GM19467 (cell line): ENCODE measurements at regions not wholly inside any gene's neighbourhood (a gene's known extent, or its start where the extent isn't known, plus 50 kb on each side); places are given as distances from the start of the nearest gene placed in this dataset.

ENCODE experiments used
- ATAC-seq: cut with Tn5 transposase; IDR thresholded peaks from one replicate; pipeline ENCODE4 v1.9.1; 2021; ENCODE audit warnings: mild to moderate bottlenecking, moderate library complexity; ENCODE audit not compliant: unreplicated experiment

- ATAC-seq, result no peak
Observed at GRCh38 chr4:100086766-100087431, 103.4 kb downstream of the DDIT4L start.

GRCh38 chr4:100084892-100085291 lies 105.4 kb downstream of the DDIT4L start:
- no peak for ATAC-seq

GRCh38 chr4:100083289-100083688 lies 107.0 kb downstream of the DDIT4L start:
- no peak for ATAC-seq

GRCh38 chr4:100082852-100083251 lies 107.4 kb downstream of the DDIT4L start:
- no peak for ATAC-seq

GRCh38 chr4:100081491-100081890 lies 108.8 kb downstream of the DDIT4L start:
- ATAC-seq, result no peak

- no peak for ATAC-seq
Observed at GRCh38 chr4:100079264-100079663, 111.0 kb downstream of the DDIT4L start.

GRCh38 chr4:100076753-100077152 lies 113.5 kb downstream of the DDIT4L start:
- ATAC-seq, result no peak

- no peak for ATAC-seq
Observed at GRCh38 chr4:100075486-100076270, 114.6 kb downstream of the DDIT4L start.

- no peak for ATAC-seq
Observed at GRCh38 chr4:100075056-100075455, 115.2 kb downstream of the DDIT4L start.

- ATAC-seq, result no peak
Observed at GRCh38 chr4:100071506-100071905, 118.8 kb downstream of the DDIT4L start.

GRCh38 chr4:100070868-100071267 lies 119.4 kb downstream of the DDIT4L start:
- no peak for ATAC-seq

- no peak for ATAC-seq
Observed at GRCh38 chr4:100069207-100069606, 119.1 kb upstream of the H2AZ1 start.

- ATAC-seq, result no peak
Observed at GRCh38 chr4:100067255-100067654, 117.2 kb upstream of the H2AZ1 start.

GRCh38 chr4:100063355-100063754 lies 113.3 kb upstream of the H2AZ1 start:
- ATAC-seq, result no peak

- no peak for ATAC-seq
Observed at GRCh38 chr4:100062921-100063320, 112.8 kb upstream of the H2AZ1 start.

GRCh38 chr4:100061835-100062234 lies 111.8 kb upstream of the H2AZ1 start:
- ATAC-seq, result no peak

GRCh38 chr4:100060765-100061416 lies 110.8 kb upstream of the H2AZ1 start:
- no peak for ATAC-seq

- ATAC-seq, result no peak
Observed at GRCh38 chr4:100059467-100059866, 109.4 kb upstream of the H2AZ1 start.

- ATAC-seq, result no peak
Observed at GRCh38 chr4:100056701-100057100, 106.6 kb upstream of the H2AZ1 start.

GRCh38 chr4:100054071-100054470 lies 104.0 kb upstream of the H2AZ1 start:
- ATAC-seq, result no peak

- ATAC-seq, result no peak
Observed at GRCh38 chr4:100049872-100050271, 99.8 kb upstream of the H2AZ1 start.

- no peak for ATAC-seq
Observed at GRCh38 chr4:100042711-100043110, 92.6 kb upstream of the H2AZ1 start.
